ENCODE measurements at regions not wholly inside any gene's neighbourhood (a gene's known extent, or its start where the extent isn't known, plus 50 kb on each side); places are given as distances from the start of the nearest gene placed in this dataset.

DNA sequence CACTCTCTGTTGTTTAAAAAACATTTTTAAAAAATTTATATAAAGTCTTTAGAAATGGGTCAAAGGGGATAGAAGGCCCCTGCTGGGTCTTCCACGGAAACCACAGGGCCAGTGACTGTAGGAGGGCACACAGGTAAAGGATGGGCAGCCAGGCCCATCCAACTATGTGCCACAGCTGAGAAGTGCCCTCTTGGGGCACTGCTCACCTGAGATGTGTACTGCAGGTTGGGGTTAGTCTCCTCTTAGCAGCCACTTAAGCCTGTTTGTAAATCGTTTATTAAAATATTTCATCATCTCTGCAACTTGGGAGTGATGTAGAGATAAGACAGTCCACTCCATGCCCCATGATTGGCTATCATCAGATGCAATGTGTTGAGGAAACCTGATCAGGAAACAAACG, 222.4 kb downstream of the DIRAS2 start:
- DNase-seq (ENCODE audit: low spot score) = no peak

DNA sequence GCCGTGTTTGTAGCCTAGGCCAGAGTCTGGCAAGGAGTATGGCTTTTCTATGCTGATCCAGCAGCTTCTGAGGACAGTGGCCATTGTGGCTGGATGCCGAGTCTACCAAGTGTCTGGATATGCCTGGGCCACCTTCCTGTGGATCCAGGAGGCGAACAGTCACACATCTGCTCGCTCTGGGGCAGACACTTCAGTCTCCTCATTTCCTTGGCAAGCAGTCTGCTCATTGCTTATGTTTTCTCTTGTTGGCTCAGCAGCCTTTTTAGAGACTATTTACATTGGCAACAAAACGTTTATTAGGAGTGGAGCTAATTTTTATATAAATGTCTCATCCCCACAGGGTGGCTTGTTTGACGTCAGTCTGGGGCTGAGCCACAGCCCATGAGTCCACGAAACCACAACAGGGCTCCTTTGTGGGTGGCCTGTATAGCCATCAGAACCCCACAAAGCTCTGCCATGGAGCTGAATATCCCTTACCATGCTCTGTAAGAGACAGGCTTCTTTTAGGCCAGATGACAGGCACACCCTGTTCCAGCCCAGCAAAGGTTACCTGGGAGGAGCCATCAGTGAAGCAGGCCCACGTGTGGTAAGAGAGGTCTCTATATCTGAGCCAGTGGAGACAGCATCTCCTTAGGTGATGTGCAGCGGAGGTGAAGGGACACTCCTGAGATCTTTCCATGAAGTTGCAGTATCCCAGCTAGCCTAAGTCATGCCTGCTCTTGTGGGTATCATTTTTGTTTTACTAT, 221.7 kb downstream of the DIRAS2 start:
- no peak for DNase-seq (ENCODE audit: low spot score)

DNA sequence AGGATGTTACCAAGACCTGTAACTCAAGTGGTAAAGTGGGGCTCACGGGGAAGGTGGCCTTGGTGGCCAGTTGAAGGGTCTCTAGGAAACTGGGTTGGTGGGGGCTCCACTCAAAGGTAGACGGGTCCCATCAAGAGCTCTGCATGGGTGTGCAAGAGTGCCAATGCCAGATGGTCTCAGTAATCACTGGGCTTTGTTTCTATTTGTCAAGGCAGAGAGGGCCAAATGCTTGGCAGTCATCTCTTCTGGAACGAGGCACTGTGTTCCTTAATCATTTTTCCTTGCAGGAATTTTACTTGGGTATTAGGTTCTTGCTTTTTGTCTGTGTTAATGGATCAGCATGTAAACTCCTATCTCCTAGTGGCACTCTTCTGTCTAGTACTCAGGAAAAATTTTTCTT, 220.8 kb downstream of the DIRAS2 start:
- DNase-seq (ENCODE audit: low spot score) = no peak

DNA sequence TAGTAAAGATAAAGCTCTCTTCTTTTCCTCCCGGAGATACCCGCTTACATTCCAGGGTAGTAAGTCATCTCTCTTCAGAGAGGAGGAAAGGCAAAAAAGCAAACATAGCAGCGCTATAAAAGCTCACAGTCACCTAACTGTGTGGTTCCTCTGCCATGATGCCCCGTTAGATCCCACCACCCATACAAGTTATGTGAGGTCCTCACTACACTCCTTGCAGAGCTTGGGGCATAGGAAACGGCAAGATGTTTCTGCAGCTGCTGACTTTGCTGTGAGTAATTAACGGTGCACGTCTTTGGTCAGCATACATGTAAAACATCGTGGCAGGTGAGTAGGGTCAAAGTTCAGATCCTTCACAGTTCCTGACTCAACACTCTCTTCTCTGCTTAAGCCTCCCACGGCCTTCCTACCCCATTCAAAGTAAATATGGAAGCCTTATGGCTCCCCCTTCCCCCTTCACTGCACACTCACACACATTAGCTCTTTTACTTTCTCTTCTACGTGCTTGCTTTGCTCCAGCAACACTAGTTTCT, 218.9 kb downstream of the DIRAS2 start:
- DNase-seq (ENCODE audit: low spot score) = no peak

DNA sequence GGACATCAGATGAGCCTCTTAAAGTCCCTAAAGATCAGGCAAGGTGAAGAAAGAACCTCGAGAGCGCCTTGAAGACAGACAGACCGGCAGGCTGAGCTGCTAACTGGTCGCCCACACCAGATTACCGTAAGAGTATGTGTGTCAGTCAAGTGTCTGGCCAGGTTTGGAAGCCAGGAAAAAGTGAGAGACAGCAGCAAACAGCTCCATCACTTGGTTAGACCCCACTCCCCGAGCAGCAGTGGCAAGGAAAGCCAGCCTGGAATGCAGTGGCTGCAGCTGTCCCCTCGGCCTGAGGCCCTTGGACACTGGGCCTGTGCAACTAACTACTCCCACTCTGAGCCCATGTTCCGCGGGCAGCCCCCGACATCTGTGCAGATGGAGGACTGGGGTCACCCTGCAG, 214.1 kb downstream of the DIRAS2 start:
- no peak for DNase-seq (ENCODE audit: low spot score)

DNA sequence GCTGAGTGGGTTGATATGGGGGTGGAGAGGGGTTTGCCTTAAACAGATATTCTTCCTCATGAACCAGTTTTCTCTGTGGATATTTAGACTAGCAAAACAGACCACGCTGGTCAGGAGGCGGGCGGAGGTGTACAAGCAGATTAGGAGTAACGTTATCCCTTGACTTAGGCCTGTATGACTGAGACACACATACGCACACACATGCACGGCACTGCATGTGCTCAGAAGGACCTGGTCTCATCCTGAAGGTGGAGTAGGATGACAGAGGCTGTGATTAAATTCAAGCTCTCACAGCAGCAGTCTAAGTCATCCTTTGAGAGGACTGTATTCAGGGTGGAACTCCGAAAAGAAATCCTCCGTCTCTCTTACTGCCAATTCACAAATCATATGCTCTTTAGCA, 209.7 kb downstream of the DIRAS2 start:
- DNase-seq (ENCODE audit: low spot score) = no peak

DNA sequence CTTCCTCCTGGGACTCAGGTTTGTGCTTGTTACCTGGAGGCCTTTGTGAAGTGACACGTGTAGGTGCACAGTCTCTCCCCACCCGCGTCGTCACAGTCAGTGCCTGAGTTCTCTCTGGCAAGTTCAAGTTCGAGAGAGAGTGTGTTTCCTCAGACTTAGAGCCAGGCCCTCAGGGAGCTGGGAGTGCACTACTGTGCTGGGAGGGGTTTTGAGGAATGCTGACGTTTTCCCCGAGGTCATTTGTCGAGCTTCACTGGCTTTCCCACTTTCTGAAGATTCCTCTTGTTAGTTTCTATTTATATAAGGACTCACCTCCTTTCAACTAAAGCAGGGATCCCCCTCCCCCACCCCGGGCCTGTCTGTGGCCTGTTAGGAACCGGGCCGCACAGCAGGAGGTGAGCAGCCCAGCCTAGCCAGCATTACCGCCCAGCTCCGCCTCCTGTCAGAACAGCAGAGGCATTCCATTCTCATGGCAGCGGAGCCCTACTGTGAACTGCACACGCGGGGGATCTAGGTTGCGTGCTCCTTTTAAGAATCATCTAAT, 209.2 kb downstream of the DIRAS2 start:
- no peak for DNase-seq (ENCODE audit: low spot score)

DNA sequence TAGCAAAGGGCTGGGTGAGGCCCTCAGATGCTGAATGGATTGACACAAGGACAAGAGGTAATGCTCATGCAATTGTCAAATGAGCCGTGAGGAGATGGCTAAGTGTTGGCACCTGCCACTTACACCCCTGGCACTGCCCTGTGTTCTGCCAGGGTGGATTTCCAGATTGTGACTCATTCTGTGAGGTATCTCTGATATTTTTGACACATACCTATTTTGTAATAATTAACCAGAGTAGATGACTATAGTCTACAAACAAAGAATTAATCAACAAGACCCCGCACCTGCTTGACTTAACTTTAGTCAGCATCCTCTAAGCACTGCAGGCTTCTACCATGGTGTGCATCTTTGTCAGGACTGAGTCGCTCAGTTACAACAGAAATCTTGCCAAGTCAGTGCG, 200.8 kb downstream of the DIRAS2 start:
- DNase-seq (ENCODE audit: low spot score) = no peak

DNA sequence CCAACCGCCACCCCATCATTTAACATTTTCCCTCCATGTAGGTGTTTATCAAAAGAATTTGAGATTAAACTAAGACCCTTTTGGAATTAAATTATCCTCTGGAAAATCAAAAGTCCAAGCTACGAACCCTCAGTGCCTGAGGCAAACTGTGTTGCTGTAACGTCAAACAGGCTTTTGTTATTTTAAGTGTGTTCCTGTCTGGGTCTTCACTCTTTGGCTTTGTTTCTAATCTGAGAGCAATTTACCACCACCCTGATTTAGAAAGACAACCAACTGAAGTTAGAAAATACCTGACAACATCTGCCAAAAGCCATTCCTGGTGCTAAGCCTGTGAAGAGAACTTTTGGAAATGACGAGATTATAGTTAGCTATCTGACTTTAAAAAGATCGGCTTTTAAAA, 199.9 kb downstream of the DIRAS2 start:
- no peak for DNase-seq (ENCODE audit: low spot score)

DNA sequence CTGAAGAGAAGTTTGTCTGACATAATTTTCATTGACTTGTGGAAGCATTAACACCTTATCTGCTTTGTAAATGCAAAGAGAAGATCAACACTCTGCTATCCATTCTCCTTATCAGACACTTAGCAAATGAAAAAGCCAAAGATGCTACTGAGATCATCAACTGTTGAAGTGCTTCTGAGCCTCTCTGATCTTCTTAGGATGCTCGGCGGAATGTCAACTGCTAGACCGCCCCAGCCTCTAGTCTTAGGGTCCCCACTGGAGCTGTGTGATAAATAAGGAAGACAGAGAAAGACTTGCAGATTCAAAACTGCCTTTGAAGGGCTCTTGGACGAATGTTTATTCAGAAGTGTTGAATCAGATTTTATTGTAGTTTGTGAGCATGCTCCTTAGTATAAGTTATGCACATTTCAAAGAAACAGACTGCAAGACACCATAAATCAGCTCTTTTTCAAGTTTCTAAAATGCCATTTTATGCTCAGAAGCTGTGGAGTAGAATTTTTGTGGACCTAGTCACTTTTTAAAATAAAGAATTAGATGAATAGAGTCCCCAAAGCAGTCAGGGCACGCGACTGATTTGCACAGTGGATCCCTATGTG, 197.9 kb downstream of the DIRAS2 start:
- no peak for DNase-seq (ENCODE audit: low spot score)

DNA sequence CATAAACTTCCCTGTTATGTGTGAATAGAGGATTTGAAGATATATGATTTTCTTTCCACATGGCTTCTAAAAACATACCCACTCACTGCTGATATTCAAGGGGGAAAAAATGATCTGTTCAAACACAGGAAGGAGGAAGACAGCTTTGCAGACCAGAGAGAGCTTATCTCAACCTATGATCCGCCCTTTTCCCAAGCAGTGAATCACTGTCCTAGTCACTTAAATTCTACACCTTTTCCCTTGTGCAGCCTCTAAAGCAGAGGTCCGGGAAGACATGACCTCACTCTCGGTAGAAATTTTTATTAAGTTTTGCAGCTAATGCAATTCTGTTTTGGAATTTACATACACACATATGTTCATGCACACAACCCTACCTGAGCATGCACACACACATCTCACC, 197.2 kb downstream of the DIRAS2 start:
- no peak for DNase-seq (ENCODE audit: low spot score)

DNA sequence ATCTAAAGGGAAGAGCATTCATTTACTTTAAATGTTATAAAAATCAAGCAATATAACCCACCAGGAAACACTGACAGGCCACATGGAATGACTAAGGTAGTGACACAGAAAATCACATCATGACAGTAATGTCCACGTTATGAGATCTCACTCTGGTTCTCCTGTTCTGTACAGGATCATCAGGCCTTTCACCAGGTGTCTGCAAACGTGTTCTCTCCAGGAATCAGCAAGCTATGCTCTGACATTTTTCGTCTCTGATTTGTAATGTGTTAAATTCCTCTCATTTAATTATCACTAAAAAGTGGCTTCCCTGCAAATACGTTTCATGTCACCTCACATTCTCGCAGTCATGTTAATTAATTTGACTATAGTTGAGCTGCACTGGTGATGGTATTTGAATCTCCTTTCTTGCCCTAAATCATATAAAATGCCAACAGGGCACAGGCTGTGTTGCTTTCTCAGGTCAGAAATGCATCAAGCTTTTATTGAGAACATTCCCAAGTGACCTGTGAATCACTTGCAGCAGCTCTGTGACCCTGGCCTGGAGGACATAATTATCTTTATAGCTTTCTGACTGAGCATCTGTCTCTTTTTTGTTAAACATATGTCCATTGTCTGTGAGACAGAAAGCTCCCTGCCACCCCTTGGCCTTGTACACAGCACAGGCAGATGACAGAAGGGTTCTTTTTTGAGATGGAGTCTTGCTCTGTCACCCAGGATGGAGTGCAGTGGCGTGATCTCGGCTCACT, 196.2 kb downstream of the DIRAS2 start:
- DNase-seq (ENCODE audit: low spot score) = no peak

DNA sequence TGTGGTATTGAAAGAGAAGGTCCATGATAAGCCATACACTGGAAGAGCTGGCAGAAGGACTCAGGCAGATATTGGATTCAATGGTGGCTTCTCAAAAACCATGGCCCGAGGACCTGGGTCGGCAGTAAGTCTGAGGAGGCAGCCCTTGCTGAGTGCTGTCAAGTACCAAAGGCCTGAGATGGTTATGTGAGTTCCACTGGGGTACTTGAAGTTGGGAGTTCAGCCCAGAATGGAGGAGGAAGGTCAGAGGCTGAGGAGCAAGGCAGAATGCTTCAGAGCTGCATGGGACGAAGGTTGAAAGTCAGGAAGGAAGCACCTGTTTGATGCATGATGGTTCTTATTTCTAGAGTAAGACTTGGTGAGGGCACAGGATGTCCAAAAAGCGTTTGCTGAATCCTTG, 194.9 kb downstream of the DIRAS2 start:
- DNase-seq (ENCODE audit: low spot score) = no peak

DNA sequence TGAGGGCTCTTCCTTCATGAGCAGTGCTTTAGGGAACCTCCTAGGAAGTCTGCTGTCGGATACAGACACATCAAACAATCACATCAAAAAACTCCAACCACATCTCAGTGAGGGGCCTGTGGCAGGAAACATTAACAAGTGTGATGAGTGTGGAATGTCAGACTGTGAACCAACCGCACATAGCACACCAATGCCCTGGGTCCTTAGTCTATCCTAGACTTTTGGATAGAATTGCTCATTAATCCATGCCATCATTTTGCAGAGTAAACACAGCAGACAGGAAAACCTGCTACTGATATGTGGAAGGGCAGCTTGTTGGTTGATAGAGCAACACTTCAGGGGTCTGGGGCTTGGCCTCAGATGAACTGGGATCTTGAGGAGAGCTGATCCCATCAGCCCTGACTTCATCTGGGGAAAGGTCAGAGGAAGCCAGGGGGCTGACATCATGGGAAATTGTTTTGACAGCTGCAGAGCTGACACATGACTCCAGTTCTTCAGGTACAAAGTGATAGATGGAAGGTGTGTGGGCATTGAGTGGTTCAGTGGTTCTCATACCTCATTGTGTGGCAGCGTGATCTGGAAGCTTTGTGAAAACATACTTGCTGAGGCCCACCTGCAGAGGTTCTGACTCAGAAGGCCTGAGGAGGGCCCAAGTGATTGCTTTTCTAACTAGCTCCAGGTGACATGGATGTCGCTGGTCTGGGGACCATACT, 193.3 kb downstream of the DIRAS2 start:
- DNase-seq (ENCODE audit: low spot score) = no peak

DNA sequence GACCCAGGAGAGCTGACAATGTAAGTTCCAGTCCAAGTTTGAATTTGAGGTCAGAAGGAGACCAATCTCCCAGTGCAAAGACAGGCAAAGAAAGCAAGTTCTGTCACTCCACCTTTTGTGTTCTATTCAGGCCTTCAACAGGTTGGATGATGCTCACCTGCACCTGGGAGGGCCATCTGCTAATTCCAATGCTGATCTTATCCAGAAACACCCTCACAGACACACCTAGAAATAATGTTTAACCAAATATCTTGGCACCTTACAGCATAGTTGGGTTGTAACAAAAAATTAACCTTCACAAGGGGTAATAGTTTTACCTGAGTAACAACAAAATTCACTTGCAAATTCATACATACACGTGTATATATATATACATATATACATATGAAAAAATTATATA, 190.8 kb downstream of the DIRAS2 start:
- DNase-seq (ENCODE audit: low spot score) = no peak

DNA sequence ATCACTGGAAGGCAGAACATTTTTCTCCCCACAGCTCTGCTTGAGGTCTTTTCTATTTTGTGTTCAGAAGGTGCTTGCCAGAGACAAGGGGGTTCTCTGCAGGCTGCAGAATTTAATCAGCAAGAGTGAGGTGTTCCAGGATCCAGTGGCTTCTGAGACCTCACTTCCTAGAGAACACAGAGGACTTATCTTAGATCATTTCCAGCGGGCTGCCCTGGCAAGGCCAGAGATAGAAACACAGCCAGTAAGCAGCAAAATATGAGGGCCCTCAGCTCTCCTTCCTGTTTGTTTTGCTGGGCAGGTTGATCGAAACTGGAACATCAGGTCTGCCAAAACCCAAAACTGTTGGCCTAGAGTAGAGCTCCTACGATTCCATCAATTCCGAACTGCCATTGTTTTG, 187.3 kb downstream of the DIRAS2 start:
- no peak for DNase-seq (ENCODE audit: low spot score)

DNA sequence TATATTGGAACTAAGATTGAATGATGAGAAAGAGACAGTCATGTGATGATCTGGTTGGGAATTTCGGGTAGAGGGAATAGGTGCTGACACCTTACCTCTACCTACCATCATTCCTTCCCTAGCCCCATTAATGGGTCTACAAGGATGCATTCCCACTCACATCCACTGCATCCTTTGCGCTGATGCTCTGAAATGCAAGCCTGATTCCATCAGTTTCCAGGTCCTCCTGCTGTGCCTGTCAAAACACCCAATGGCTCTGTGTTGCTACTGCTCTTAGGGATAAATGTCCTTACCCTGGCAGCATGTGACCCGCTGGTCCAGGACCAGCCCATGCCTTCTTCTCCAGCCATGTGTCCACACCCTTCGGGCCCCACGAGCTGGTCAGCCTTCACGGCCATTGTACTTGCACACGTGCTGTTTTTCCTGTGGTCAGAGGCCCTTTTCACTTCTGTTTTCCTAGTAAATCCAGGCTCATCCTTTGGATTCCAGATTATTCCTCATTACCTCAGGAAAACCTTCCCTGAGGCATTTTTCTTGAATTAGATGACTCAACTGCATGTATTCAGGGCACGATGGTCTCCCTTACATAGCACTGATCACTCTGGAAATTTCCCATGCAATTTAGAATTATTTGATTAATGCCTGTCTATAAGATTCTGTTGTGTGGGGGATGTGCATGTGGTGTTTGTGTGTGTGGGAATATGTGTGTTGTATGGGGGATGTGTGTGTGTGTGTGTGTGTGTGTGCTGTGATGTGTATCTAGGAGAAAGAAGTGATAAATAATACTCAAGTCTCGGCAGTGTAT, 185.0 kb downstream of the DIRAS2 start:
- DNase-seq (ENCODE audit: low spot score) = no peak

DNA sequence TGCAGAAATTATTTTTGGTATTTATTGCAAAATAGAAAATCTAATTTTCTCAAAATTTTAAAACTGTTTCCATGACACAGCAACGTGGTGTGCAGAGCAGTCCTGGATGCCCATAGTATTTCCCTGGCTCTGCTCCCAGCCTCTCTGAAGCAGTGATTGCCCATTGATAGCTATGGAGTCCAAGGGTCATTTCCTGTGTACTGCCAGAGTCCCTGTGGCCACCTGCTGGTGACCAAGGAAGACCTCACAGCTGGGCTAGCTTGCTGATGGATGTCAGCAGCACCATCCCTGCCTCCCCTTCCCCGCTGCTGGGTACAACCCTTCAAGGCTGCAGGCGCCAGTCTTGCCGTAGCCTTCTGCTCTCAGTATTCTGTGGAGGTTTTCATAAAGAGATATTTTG, 184.1 kb downstream of the DIRAS2 start:
- no peak for DNase-seq (ENCODE audit: low spot score)

DNA sequence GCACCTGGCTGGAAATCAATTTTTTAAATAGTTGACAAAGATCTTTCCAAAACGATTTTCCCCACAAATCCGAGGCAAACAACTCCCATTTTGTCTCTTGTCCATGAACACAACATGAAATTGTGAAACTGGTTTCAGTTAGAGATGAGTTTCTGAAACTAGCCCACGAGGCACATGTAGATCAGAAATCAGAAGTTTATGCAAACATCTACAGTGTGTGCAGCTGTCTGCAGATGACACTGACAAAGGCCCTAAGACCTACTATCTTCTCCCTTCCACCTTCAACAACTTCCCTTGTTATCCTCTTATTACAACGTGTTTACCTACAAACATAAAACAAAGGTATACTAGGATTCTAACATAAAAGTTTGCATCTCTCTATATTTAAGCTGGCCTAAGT, 183.3 kb downstream of the DIRAS2 start:
- DNase-seq (ENCODE audit: low spot score) = no peak

DNA sequence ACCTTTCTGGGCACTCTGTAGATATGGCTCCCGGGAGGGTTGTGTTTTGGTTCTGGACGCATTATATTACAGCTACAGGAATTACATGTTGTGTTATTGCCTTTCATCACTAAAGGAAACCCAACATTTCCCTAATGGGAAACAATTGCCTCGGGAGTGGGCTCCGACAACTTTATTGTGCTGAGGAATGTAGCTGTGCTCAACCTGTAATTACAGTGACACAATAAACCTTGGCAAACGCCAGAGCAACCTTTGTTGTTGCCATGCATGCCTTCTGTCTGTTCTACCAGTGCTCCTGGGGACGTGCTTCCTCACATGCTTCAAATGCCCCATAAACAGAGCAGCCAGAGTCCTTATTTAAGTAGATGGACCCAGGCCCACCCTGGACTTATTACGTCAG, 182.4 kb downstream of the DIRAS2 start:
- DNase-seq (ENCODE audit: low spot score) = no peak

DNA sequence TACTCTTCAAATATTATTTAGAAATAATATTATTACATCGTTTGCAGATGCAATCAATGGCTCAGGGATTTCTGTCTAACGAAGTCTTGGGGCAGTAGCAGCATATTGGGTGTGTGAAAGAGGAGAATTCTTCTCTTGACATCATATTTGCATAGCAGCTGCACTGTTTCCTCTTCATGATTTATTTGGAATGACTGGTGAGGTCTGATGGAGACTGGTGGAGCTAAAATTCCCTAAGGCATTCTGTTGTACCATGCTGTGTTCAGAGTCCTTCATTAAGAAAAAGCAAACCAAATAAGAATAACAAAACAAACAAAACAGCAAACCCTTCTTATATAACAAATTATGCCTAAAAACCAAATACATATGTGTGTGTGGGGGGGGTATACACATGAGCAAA, 177.6 kb downstream of the DIRAS2 start:
- DNase-seq (ENCODE audit: low spot score) = no peak
